Skin epidermis (tissue), 12 donors: ENCODE measurements at regions not wholly inside any gene's neighbourhood (a gene's known extent, or its start where the extent isn't known, plus 50 kb on each side); places are given as distances from the start of the nearest gene placed in this dataset.

Source experiments
- H3K27ac ChIP-seq, 21 experiments: fragments of 200-600 bp; sonication (generic) in 11 of 21; one replicate each; pipeline ENCODE4 v1.5.0; 2020; ENCODE audit warnings: mild to moderate bottlenecking in 3 of 21, inconsistent platforms in 2 of 21, moderate library complexity in 2 of 21
- H3K4me3 ChIP-seq, 7 experiments: fragments of 200-600 bp; sonication (generic) in 2 of 7; one replicate each; pipeline ENCODE4 v1.5.0; 2020; ENCODE audit warnings: inconsistent platforms in 2 of 7, mild to moderate bottlenecking in 2 of 7, moderate library complexity in 1 of 7

DNA sequence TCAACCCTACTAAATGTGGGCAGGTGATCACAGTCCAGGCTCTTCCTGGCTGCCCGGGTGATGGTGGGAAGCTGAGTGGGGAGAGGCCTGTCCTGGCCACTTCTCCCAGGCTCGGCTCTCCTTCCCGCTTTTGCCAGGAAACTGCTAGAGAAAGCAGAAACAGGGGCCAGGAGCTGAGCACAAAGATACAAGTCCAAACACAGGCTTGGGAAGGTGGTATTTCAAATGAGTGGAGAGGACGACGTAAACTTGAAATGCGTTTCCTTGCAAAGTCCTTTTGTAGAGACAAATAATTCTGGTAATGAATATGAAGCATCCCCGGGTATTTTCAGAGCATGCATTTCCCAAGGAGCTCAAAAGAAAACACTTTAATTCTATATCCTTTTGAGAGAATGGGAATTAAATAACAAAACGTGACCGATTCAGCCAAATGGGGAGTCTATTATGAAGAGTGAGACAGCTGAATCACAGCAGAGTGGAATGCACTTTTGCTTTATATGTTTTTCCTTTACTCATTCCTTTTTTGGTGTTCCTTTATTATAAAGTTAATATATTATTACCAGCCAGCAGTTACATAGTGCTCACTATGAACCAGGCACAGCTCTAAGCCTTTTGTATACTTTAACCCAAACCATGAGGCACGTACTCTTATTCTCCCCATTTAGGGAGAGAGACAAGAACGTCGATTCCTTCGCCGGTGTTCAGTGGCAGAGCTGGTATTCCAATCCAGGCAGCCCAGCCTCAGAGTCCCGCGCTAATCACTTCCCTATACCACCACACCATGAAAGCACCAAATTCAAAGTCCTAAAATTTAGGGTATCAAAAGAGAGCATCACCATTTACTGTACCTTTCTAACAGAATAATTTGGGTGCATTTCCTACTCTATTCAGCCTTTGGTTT is 218.2 kb upstream of the KLF14 start:
- no peak overlapping the region for H3K4me3 ChIP-seq
- peak overlapping the region in 10 of 21 experiments; percentile 9 to 88 (median 48) for H3K27ac ChIP-seq

DNA sequence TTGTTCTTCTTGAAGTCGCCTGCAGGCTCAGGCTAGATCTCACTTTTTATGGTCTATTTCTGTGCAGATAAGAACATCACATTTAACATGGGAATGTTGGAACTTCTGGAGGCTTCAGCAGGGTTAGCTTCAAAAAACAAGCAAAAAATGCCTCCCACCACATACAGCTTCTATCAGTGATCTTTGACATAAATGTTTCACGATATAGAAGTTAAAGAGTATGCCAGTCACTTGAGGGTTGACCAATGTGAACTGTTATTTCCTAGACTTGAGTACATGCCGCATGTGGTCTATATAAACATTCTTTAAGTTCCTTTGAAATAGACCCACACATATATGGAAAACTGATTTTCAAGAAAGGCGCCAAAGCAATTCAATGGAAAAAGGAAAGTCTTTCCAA is 219.2 kb upstream of the KLF14 start:
- Histone ChIP-seq H3K27ac (peak overlapping the region in 4 of 21 experiments; percentile 65 to 88 (median 71)), H3K4me3 (no peak overlapping the region)

DNA sequence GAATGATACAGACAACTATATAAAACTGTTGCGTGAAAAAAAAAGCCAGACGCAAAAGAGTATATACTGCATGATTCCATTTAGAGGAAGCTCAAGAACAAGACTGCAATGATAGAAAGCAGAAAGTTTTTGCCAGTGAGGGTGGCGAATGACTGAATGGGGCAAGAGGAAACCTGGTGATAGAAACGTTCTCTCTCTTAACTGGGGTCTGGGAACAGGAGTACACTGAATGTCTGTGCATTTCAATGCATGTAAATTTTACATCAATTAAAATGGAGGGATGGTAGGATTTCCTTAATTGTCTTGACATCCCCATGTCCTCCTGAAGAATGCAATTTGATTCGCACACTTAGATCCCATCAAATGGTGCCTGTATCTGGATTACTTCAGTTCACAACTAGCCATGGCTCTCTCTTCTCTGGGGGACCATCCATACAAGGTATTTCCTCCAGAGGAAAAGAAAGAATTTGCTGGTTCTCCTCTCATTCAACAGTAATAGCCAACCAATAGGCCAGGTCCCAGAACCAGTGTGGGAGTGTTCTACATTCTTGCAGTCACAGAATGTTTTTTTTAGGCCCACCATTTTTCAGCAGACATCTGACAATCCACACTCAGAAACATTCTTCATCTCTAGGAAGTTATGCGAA is 221.0 kb upstream of the KLF14 start:
- peak overlapping the region in 4 of 21 experiments; percentile 1 to 88 (median 62) for H3K27ac ChIP-seq

DNA sequence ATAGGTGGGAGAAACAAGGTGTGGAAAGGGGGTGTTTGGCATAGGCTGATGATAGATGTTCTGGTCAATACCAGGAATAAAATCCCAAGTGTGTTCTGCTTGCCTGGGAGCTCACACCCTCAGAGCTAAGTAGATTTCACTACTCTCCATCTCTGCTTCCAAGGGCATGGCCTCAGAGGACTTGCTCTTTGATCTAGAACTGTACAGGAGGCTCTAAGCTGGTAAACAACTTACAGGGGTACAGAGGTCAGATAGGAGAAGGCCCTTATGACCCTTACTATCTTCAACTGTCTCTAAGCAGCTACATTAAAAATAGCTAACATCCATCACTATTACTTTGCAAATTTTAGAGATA is 221.5 kb upstream of the KLF14 start:
- Histone ChIP-seq H3K4me3 (no peak overlapping the region), H3K27ac (peak overlapping the region in 6 of 21 experiments; percentile 10 to 90 (median 62))

More for the DNA sequence above, 221.0 kb upstream of the KLF14 start:
- no peak overlapping the region for H3K4me3 ChIP-seq

DNA sequence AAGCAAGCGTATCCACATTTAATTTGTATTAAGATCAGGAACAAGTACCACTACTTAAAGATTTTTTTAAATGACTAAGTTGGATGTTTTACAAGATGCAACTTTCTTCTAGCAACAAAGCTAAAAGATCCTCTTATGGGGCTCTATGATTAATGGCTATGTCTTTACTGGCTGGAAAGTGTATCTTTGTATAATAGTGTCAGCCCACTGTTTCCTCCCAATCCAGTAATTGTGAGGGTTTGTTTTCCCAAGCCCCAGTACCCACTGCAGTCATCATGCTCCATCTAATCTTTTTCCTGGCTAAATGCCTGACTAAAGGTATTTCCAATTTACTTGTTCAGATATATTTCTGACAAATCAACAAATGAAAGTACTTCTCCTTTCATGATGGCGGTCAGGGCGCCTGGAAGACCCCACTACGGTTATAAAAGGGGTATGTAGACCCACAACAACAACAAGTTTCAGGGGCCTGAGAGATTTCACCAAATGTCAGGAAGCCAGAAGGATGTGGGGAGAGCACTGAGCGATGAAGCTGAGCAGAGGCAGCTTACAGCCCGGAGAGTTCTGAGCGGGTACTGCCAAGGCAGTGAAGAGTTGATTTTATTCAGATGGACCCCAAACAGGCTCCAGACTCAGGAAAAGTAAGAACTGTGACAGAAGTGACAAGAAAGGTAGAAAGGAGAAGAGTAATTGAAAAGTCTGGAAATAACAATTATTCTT is 222.6 kb upstream of the KLF14 start:
- H3K27ac ChIP-seq: peak overlapping the region in 17 of 21 experiments; percentile 18 to 93 (median 49)
- H3K4me3 ChIP-seq: no peak overlapping the region

DNA sequence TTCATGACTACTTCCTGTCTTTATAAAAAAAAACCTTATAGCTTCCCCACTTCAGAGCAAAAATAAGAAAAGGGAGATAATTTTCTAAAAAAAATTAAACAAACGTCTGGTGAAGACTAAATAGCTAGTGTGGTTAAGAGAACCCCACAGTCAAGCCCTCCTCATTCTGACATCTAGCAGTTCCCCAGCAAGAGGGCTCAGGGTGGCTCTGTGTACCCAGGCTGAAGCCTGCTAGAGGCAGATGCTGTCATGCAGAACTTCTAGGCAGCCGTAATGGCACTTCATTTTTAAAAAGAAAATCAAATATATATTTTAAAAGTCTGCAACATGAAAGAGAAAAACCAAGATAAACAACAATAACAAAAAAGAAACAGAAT is 223.1 kb upstream of the KLF14 start:
- H3K27ac ChIP-seq: peak overlapping the region in 17 of 21 experiments; percentile 18 to 93 (median 49)
- no peak overlapping the region for H3K4me3 ChIP-seq

DNA sequence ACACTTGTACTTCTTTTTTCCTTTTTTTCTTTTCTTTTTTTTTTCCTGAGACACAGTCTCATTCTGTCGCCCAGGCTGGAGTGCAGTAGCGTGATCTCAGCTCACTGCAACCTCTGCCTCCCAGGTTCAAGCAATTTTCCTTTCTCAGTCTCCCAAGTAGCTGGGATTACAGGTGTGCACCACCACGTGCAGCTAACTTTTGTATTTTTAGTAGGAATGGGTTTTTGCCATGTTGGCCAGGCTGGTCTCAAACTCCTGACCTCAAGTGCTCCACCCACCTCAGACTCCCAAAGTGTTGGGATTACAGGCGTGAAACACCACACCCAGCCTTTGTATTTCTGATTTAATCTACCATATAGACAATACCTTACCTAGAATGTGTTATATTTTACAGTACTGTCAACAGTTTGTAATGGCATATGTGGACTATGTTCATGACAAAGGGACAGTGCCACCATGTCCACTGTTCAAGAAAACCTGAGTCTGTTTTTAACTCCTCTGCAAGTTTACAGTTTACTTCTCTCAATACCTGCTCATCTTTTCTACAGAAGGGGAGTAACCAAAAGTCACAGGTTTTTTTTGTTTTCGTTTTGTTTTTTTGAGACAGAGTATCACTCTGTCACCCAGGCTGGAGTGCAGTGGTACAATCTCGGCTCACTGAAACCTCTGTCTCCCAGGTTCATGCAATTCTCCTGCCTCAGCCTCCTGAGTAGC is 223.9 kb upstream of the KLF14 start:
- peak overlapping the region in 12 of 21 experiments; percentile 31 to 93 (median 76) for H3K27ac ChIP-seq
- peak overlapping the region in 1 of 7 experiments; percentile 8 for H3K4me3 ChIP-seq

DNA sequence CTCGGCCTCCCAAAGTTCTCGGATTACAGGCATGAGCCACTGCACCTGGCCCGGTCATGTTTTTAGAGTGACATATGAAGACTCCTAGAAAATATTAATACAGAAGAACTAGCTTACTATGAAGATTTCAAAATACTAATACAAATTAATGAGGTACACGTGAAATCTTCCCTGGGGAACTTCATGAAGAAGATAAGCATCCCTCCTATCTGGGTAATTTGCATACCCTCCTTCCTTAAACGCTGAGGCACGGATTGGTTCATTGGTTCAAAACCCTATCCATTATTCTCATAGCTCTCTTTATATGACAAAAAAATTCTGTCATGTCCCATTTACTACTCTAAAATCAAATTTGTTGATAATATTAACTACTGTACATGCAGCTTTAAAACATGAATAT is 224.8 kb upstream of the KLF14 start:
- peak overlapping the region in 2 of 7 experiments; percentile 8 to 12 for H3K4me3 ChIP-seq
- H3K27ac ChIP-seq: peak overlapping the region in 16 of 21 experiments; percentile 31 to 93 (median 82)

DNA sequence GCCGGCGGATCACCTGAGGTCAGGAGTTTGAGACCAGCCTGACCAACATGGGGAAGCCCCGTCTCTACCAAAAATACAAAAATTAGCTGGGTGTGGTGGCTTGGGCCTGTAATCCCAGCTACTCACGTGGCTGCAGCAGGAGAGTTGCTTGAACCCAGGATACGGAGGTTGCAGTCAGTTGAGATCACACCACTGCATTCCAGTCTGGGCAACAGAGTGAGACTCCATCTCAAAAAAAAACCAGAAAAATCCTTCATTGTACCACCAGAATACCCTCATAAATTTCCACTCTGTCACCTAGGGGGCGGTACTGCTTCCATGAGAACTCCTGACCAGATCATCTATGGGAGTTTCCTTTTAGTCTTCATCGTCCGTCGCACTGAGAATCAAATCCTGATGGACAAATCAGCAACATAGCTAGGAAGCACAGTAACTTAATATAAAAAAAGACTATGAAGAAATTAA is 225.8 kb upstream of the KLF14 start:
- H3K27ac ChIP-seq: peak overlapping the region in 20 of 21 experiments; percentile 37 to 93 (median 82)

DNA sequence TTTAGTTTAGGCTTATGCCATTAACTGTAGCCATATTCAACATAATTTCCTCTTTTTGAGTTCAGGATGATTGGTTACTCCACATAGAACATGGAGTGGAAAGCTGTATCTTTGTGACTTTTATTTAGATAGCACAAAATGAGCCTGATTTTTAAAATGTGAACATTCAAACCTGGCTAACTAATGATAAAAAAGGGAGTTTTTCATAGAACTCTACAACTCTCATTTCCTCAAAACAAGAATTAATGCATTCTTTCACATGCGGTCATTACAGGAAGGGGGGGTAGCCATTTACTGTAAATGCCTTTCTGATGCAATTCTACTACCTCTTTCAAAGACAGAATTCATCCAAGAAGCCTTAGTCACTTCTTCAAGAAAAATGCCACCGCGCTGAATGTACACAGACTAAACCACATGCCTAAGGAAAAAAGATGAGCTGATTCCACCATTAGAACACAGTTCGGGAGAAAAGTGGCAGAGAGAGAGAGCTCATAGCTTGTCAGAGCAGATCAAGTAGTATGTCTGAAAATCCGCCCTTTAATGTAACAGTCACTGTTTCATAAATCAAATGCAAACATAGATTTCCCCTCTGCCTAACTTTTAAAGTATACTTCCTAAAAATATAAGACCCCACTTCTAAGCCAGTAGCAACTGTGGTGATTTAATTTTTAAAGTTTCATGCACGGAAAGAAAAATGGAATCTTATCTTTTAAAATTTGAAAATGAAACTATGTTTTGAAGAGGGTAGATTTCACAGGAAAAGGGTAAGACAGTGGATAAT is 226.4 kb upstream of the KLF14 start:
- Histone ChIP-seq H3K4me3 (peak overlapping the region; percentile 14 to 31 (median 26)), H3K27ac (peak overlapping the region; percentile 37 to 93 (median 82))

More for the DNA sequence above, 225.8 kb upstream of the KLF14 start:
- H3K4me3 ChIP-seq: peak overlapping the region; percentile 14 to 31 (median 26)

DNA sequence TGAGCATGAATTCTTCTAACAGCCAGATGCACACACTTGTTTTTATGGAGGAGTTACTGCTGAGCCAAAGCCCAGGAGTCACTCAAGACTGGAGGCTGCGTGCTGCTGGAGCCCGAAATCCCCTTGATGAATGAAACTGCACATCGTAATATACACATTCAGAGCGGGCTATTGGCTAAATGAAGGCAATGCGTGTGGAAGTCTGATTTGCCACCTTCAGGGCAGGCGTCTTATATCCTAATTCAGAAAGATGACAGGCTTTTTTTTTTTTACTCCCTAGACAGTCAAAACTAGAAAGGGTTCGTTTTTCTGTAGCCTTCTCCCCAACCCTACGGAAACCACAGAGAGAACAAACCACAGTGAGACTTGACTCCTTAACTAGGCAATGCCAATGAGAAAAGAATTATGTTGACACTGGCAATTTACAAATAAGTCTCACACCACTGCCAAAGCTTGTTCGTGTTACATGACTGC is 227.2 kb upstream of the KLF14 start:
- Histone ChIP-seq H3K4me3 (peak overlapping the region; percentile 14 to 31 (median 26)), H3K27ac (peak overlapping the region in 20 of 21 experiments; percentile 37 to 93 (median 82))

DNA sequence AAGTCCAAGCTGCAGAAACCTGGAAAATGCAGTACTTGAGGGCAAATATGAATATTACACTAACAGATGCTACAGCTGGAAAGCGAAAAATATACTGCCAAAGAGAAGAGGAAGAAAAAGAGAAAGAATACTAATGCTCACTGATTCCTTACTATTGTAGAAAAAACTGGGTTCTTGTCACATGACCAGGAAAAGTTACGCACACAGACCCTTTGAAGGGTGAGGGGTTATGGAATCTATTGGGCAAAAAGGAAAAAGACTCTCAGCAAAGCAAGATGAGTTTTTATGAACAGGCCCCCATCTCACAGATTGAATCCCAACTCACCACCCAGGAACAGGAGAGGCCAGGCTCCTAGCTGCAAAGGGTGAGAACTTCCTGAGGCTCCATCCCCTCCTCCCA is 228.1 kb upstream of the KLF14 start:
- H3K27ac ChIP-seq: peak overlapping the region in 15 of 21 experiments; percentile 71 to 93 (median 83)
- H3K4me3 ChIP-seq: no peak overlapping the region

DNA sequence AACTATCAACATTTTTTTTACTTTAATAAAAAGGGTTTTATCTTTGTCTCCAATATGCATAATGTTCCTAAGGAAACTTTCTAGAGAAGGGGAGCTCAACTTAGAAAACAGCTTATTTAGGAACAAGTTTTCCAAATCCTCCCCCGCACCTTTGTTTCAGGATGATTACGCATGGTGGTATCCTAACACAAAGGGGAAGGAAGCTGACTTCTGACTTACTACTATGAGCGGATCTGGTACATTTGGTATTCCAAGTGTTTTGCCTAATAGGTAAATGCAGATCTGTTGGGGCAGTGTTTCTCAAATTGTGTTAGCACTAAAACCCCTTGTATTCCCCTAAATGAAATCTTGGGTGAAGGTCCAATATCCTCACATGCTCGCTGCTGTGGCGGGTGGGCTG is 229.3 kb upstream of the KLF14 start:
- Histone ChIP-seq H3K27ac (peak overlapping the region in 3 of 21 experiments; percentile 15 to 81 (median 37)), H3K4me3 (no peak overlapping the region)

DNA sequence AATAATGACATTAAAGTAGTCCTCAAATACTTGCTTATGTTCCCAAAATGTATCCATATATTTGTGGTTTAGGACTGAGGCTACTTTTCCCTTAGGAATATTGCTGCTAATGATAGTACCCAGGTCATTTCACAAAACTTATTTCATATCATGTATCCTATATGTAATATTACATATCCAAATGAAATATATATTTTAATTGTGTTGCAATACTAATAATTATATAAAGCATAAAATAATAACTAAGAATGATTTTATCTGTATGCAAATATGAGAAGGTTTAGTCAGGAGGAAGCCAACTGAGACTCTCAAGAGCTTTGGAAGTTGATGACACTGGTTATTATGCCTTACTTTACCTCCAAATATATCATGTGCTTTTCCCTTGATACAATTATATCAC is 231.5 kb upstream of the KLF14 start:
- H3K4me3 ChIP-seq: no peak overlapping the region

DNA sequence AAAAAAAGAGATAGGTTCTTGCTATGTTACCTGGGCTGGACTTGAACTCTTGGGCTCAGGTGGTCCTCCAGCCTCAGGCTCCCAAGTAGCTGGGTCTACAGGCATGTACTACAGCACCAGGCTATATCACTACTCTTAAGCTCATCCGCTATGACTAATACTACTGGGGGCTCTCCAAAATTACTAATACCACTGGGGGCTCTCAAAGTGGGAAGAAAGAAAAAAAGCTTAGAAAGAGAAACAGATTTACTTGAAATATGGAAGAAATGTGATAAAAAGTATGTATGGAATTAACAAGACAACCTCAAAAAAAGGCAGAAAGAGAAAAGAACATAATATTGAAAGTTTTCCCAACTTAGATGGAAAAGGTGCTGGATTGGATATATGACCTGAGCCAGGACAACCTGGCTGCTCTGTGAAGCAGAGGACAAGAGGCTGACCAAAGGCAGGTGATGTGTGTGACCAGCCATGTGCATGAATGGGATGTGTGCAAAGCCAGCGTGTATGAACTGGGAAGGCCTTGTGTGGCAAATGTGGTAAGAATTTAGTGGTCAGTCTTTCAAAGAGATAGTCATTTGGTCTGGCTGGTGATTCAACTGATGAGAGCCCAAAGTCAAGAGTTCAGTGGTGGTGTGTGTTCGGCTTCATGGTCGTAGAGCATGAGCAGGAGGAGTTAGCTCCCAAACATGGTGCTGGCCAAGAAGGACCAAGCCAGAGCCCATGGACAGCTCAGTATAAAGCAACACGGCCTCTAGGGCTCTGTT is 232.4 kb upstream of the KLF14 start:
- H3K27ac ChIP-seq: peak overlapping the region in 1 of 21 experiments; percentile 3
- H3K4me3 ChIP-seq: no peak overlapping the region

More for the DNA sequence above, 231.5 kb upstream of the KLF14 start:
- H3K27ac ChIP-seq: no peak overlapping the region

DNA sequence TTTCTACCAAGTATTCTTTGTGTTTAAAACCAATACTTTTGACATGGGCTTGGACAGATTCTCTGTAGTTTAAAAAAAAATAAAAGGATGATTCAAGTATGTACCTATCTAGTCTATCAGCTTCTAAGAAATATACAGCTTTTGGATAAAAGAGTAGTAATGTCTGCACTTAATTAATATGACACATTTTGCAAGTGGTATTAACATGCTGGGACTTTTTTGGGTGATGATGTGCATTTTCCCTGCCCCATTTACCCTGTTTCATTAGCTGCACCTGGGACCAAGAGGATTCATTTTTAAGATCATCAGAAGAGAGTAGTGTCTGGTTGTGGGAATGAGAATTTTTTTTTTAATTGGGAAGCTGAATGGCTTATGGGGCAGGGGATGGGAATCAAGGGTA is 236.2 kb upstream of the KLF14 start:
- Histone ChIP-seq H3K27ac (peak overlapping the region in 3 of 21 experiments; percentile 3 to 42 (median 33)), H3K4me3 (no peak overlapping the region)

DNA sequence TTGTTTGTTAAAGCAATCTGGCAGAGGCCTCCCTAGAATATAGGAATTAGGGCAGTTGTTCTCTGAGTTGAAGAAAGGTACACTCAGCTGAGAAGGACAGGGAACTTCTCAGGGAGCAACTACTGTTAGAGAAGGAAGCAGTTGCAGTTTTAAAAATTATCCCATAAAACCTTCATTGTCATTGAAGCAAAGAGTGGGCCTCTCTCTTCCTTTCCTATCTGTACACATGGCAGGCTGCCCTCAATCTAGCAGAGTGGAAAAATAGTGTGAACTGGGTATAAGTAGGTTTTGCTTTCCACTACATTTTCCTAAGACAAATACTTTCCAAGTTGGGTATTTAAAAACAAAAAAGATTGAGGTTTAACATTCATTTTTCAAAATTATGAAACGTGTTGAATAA is 236.7 kb upstream of the KLF14 start:
- no peak overlapping the region for H3K4me3 ChIP-seq
- H3K27ac ChIP-seq: peak overlapping the region in 6 of 21 experiments; percentile 2 to 42 (median 22)
